ENCODE measurements at regions not wholly inside any gene's neighbourhood (a gene's known extent, or its start where the extent isn't known, plus 50 kb on each side); places are given as distances from the start of the nearest gene placed in this dataset.

DNA sequence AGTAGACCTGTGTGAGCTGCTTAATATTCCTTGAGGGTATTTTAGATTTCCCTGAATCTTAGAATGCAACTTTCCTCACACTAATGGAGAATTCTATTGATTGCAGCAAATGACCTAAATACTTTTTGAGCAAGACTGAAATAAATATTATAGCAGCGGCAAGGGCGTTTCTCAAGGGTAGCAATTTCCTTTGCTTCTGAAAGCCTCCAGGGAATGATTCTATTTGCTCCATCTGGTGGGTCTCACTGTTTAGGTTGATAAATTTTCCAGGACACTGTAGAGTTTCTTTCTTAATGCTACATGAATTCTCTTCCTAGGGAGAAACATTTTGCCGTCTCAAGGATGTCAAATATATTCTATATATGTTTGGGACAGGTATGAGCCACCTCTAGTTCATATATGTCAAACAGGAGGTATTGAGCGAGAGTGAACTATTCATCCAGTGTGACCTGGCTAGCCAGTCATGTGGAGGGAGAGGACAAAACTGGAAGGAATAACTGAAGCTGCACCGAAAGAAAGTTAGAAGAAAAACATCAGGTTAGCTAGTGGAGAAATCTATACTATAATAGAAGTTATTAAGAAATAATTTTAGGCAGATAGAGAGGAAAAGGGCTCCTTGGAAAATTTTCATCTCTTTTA lies 57.9 kb upstream of the FZD8 start:
- H3K9me3 ChIP-seq (ENCODE audit: insufficient read depth, low read depth, low read length): peaks cover 8% of the 10 kb centered on the region
- peaks cover 5% of the 10 kb centered on the region for H3K27me3 Mint-ChIP-seq (ENCODE audit: low read depth, unreplicated experiment)
- H3K4me3 ChIP-seq (ENCODE audit: insufficient read depth, low read depth, low read length): no peak overlapping the region
- H3K9me3 Mint-ChIP-seq (ENCODE audit: unreplicated experiment): peaks cover 5% of the 10 kb centered on the region
- no peak for TF ChIP-seq EZH2 (IDR thresholded peaks at IDR 0.05; ENCODE audit: insufficient read depth, low read length)
- TF ChIP-seq, protein P1, sequence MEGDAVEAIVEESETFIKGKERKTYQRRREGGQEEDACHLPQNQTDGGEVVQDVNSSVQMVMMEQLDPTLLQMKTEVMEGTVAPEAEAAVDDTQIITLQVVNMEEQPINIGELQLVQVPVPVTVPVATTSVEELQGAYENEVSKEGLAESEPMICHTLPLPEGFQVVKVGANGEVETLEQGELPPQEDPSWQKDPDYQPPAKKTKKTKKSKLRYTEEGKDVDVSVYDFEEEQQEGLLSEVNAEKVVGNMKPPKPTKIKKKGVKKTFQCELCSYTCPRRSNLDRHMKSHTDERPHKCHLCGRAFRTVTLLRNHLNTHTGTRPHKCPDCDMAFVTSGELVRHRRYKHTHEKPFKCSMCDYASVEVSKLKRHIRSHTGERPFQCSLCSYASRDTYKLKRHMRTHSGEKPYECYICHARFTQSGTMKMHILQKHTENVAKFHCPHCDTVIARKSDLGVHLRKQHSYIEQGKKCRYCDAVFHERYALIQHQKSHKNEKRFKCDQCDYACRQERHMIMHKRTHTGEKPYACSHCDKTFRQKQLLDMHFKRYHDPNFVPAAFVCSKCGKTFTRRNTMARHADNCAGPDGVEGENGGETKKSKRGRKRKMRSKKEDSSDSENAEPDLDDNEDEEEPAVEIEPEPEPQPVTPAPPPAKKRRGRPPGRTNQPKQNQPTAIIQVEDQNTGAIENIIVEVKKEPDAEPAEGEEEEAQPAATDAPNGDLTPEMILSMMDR (IDR thresholded peaks at IDR 0.05; ENCODE audit: insufficient read depth, low read depth, low read length): no peak
- H3K27ac ChIP-seq (ENCODE audit: low read depth, low read length): no peak overlapping the region
- H3K36me3 ChIP-seq (ENCODE audit: insufficient read depth, low read length): no peaks in the 10 kb centered on the region
- no peaks in the 10 kb centered on the region for H3K79me2 ChIP-seq (ENCODE audit: insufficient read depth, low read length)
- H3K4me3 Mint-ChIP-seq (ENCODE audit: unreplicated experiment): no peak overlapping the region
- peaks cover 1% of the 10 kb centered on the region for H3K4me1 Mint-ChIP-seq (ENCODE audit: low read depth, unreplicated experiment)
- FAIRE-seq (no peak), DNase-seq (ENCODE audit: low read depth) (no peak)
- no peak overlapping the region for H2AFZ ChIP-seq (ENCODE audit: low read depth, low read length)
- no peaks in the 10 kb centered on the region for H3K4me1 ChIP-seq (ENCODE audit: insufficient read depth, low read length)
- H3K36me3 Mint-ChIP-seq (ENCODE audit: low read depth, unreplicated experiment): no peaks in the 10 kb centered on the region
- H3K27ac Mint-ChIP-seq (ENCODE audit: unreplicated experiment): no peak overlapping the region
- H3K9ac ChIP-seq (ENCODE audit: low read length): no peak overlapping the region
- H3K27me3 ChIP-seq (ENCODE audit: insufficient read depth, low read length): no peaks in the 10 kb centered on the region
- no peak overlapping the region for H3K4me2 ChIP-seq (ENCODE audit: low read length)
- no peaks in the 10 kb centered on the region for H4K20me1 ChIP-seq (ENCODE audit: insufficient read depth, low read length)

DNA sequence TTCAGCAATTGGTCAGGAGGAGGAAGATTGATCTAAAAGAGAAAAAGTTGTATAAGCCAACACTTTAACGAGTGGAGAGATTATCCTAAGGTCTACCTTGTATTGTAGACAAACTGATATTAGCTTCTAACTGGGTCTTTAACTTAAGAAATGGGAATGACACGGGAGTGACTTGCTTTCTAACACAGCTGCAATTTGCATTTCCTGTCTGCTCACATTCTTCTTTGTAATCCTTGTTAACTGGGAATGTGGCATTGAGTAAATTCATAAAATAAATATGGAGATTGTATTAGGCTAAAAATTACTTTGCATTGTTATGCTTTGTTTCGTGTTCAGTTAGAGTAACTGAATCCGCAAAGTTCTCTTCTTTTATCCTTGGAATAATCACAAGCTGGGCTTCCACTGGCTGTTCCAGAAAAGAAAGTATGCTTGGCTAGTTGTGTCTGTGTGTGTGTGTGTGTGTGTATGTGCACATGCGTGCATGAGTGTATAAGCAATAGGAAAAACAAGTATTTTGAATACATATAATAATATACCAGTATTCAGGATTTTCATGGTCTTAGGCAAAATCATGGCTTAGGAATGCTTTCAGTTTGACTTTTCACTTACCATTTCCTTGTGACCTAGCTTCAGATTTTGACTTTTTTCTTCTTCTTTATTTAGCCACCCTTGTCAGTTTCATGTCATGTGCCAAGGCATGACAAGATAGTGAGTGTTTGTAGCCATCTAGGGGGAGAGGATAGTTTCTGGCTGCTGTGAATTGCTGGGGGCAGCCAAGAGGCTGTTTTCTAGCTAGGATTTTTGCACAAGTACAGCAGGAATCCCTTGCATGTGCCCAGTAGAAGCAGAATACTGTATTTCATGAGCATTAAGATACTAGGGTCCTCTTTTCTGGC lies 54.5 kb upstream of the FZD8 start:
- no peak overlapping the region for H2AFZ ChIP-seq (ENCODE audit: low read depth, low read length)
- FAIRE-seq (no peak), DNase-seq (ENCODE audit: low read depth) (no peak)
- Mint-ChIP-seq H3K27me3 (ENCODE audit: low read depth, unreplicated experiment) (peaks cover 6% of the 10 kb centered on the region), H3K4me1 (ENCODE audit: low read depth, unreplicated experiment) (peaks cover 1% of the 10 kb centered on the region), H3K4me3 (ENCODE audit: unreplicated experiment) (no peak overlapping the region), H3K27ac (ENCODE audit: unreplicated experiment) (no peak overlapping the region), H3K9me3 (ENCODE audit: unreplicated experiment) (peaks cover 4% of the 10 kb centered on the region), H3K36me3 (ENCODE audit: low read depth, unreplicated experiment) (no peaks in the 10 kb centered on the region)
- no peak overlapping the region for H3K4me2 ChIP-seq (ENCODE audit: low read length)
- no peaks in the 10 kb centered on the region for H3K27me3 ChIP-seq (ENCODE audit: insufficient read depth, low read length)
- no peaks in the 10 kb centered on the region for H3K36me3 ChIP-seq (ENCODE audit: insufficient read depth, low read length)
- TF ChIP-seq EZH2 (IDR thresholded peaks at IDR 0.05; ENCODE audit: insufficient read depth, low read length): no peak
- TF ChIP-seq, protein P1 (IDR thresholded peaks at IDR 0.05; ENCODE audit: insufficient read depth, low read depth, low read length): no peak
- no peak overlapping the region for H3K9ac ChIP-seq (ENCODE audit: low read length)
- H3K4me1 ChIP-seq (ENCODE audit: insufficient read depth, low read length): no peaks in the 10 kb centered on the region
- H3K9me3 ChIP-seq (ENCODE audit: insufficient read depth, low read depth, low read length): peaks cover 4% of the 10 kb centered on the region
- H3K4me3 ChIP-seq (ENCODE audit: insufficient read depth, low read depth, low read length): no peak overlapping the region
- H3K27ac ChIP-seq (ENCODE audit: low read depth, low read length): no peak overlapping the region
- no peaks in the 10 kb centered on the region for H4K20me1 ChIP-seq (ENCODE audit: insufficient read depth, low read length)
- no peaks in the 10 kb centered on the region for H3K79me2 ChIP-seq (ENCODE audit: insufficient read depth, low read length)

Measured in astrocyte (in vitro differentiated cells and primary cell).